HCT116 (cell line): ENCODE measurements at regions not wholly inside any gene's neighbourhood (a gene's known extent, or its start where the extent isn't known, plus 50 kb on each side); places are given as distances from the start of the nearest gene placed in this dataset.
"Not testable (repeated sequence)": the region's sequence is repeated elsewhere in the genome, so short reads cannot be mapped to it uniquely, and the experiment has no call there.

Source experiments
- ATAC-seq: fragments of 200-7000 bp; cut with Tn5 transposase; 2 replicates; pipeline ENCODE4 v1.9.1; 2020; ENCODE audit warnings: mild to moderate bottlenecking, moderate library complexity
- BruUV-seq: library from RNA; stranded (reverse); fragments of 400-500 nt; replicated peaks from 2 replicates; lab custom pipeline; 2021; lab: Mats Ljungman, UMichigan
- CTCF ChIA-PET: fragments of 300-600 bp; sonication (Branson Sonifier 250); formaldehyde crosslinking; loops from one replicate; lab custom pipeline; 2021; ENCODE audit warnings: antibody characterized with exemption; lab: Charles Lee
- POLR2A ChIA-PET: fragments of 300-600, 350-600 bp; sonication (Branson Sonifier 250); formaldehyde crosslinking; loops from one replicate; lab custom pipeline; 2021; ENCODE audit warnings: antibody characterized with exemption; lab: Charles Lee
- RAD21 ChIA-PET, 2 experiments: fragments of 300-600 bp; sonication (Branson Sonifier 250); formaldehyde crosslinking; loops; one replicate each; lab custom pipeline; 2023; ENCODE audit warnings: low total read pairs in 2 of 2; ENCODE audit not compliant: uncharacterized antibody in 2 of 2, unreplicated experiment in 2 of 2, low non-redundant PET in 1 of 2; lab: Charles Lee
- DNase-seq: peaks from one replicate; pipeline ENCODE4 v3.0.0-alpha.2; 2010; ENCODE audit warnings: low read depth, low spot score
- H2AFZ ChIP-seq: fragments of 200-600 bp; shearing (Covaris generic), sonication (generic); 2 replicates; pipeline ENCODE4 v1.6.1; 2017; ENCODE audit warnings: low read depth, mixed run types, mixed read lengths, antibody characterized with exemption, low read length; ENCODE audit not compliant: poor library complexity, severe bottlenecking
- H3K27ac ChIP-seq: 2 replicates; pipeline ENCODE4 v1.5.1; 2012; ENCODE audit warnings: low read depth, low read length
- H3K27me3 ChIP-seq: fragments of 200-600 bp; sonication (generic); 2 replicates; pipeline ENCODE4 v1.6.1; 2016; ENCODE audit warnings: mixed run types, low read length, mixed read lengths; ENCODE audit not compliant: insufficient read depth
- H3K36me3 ChIP-seq, 2 experiments: fragments of 200-500 bp in 1 of 2; fragments of 200-600 bp in 1 of 2; sonication (Bioruptor generic) in 1 of 2; sonication (generic) in 1 of 2; 2 replicates each; pipeline versions ENCODE4 v1.5.1 to v1.6.1; 2014 to 2016; ENCODE audit warnings: low read length in 2 of 2, inconsistent platforms in 1 of 2, mixed read lengths in 1 of 2, mixed run types in 1 of 2; ENCODE audit not compliant: insufficient read depth in 2 of 2, control insufficient read depth in 1 of 2
- H3K4me1 ChIP-seq, 2 experiments: fragments of 200-600 bp in 1 of 2; sonication (generic) in 1 of 2; 2 replicates each; pipeline versions ENCODE4 v1.5.1 to v1.6.1; 2012 to 2017; ENCODE audit warnings: low read length in 2 of 2, inconsistent platforms in 1 of 2, mild to moderate bottlenecking in 1 of 2, mixed read lengths in 1 of 2, mixed run types in 1 of 2, moderate library complexity in 1 of 2; ENCODE audit not compliant: insufficient read depth in 2 of 2, control insufficient read depth in 1 of 2
- H3K4me2 ChIP-seq: fragments of 200-600 bp; sonication (generic); 2 replicates; pipeline ENCODE4 v1.6.1; 2017; ENCODE audit warnings: mixed run types, low read length, mixed read lengths
- H3K4me3 ChIP-seq, 2 experiments: fragments of 200-600 bp in 1 of 2; sonication (generic) in 1 of 2; replicated peaks in 1 of 2; 2 replicates each; pipeline ENCODE4 v1.5.1; 2011 to 2016; ENCODE audit warnings: low read length in 2 of 2, control low read depth in 1 of 2, low read depth in 1 of 2, mild to moderate bottlenecking in 1 of 2, mixed read lengths in 1 of 2, mixed run types in 1 of 2
- H3K79me2 ChIP-seq: fragments of 200-600 bp; sonication (generic); 2 replicates; pipeline ENCODE4 v1.6.1; 2017; ENCODE audit warnings: mild to moderate bottlenecking, mixed run types, low read length, moderate library complexity, mixed read lengths; ENCODE audit not compliant: insufficient read depth
- H3K9ac ChIP-seq: fragments of 200-600 bp; sonication (generic); 2 replicates; pipeline ENCODE4 v1.6.1; 2016; ENCODE audit warnings: low read length, mixed read lengths
- H3K9me2 ChIP-seq: fragments of 200-600 bp; sonication (generic), shearing (Covaris generic); 2 replicates; pipeline ENCODE4 v1.6.1; 2017; ENCODE audit warnings: mixed run types, mild to moderate bottlenecking, moderate library complexity; ENCODE audit not compliant: insufficient read depth
- H3K9me3 ChIP-seq, 2 experiments: fragments of 200-500 bp in 1 of 2; fragments of 200-600 bp in 1 of 2; sonication (Bioruptor generic) in 1 of 2; sonication (generic) in 1 of 2; 2 replicates each; pipeline ENCODE4 v1.6.1; 2014 to 2017; ENCODE audit warnings: low read length in 2 of 2, mixed read lengths in 2 of 2, inconsistent platforms in 1 of 2, low read depth in 1 of 2, mild to moderate bottlenecking in 1 of 2, mixed run types in 1 of 2, moderate library complexity in 1 of 2; ENCODE audit not compliant: control insufficient read depth in 1 of 2, insufficient read depth in 1 of 2
- H4K20me1 ChIP-seq: fragments of 200-600 bp; sonication (generic), shearing (Covaris generic); 2 replicates; pipeline ENCODE4 v1.6.1; 2017; ENCODE audit warnings: mixed run types, mild to moderate bottlenecking, moderate library complexity; ENCODE audit not compliant: insufficient read depth
- RAD21 ChIP-seq: IDR thresholded peaks from 2 replicates; pipeline ENCODE4 v1.6.1; 2012; ENCODE audit warnings: low read depth, mild to moderate bottlenecking
- intact Hi-C: fragments of 100-400 bp; cut with micrococcal nuclease; formaldehyde crosslinking; loops from 2 replicates; pipeline ENCODE4 v1.10.0; 2022
- TF ChIP-seq, protein P1 (sequence below): IDR thresholded peaks from 2 replicates; pipeline ENCODE4 v1.6.1; 2012
- TF ChIP-seq, protein P2 (sequence below): IDR thresholded peaks from 2 replicates; pipeline ENCODE4 v1.6.1; 2012; ENCODE audit warnings: low read depth
- TF ChIP-seq, protein P3 (sequence below), 3 experiments: fragments of 200-600 bp in 1 of 3; sonication (generic) in 1 of 3; IDR thresholded peaks in 2 of 3; conservative IDR thresholded peaks in 1 of 3; 2 replicates each; pipeline ENCODE4 v1.5.1; 2012 to 2017; ENCODE audit warnings: low read depth in 2 of 3, low read length in 2 of 3, antibody characterized with exemption in 1 of 3, borderline replicate concordance in 1 of 3, control low read depth in 1 of 3, mild to moderate bottlenecking in 1 of 3, mixed read lengths in 1 of 3, mixed run types in 1 of 3, moderate library complexity in 1 of 3; ENCODE audit not compliant: insufficient read depth in 1 of 3

DNA sequence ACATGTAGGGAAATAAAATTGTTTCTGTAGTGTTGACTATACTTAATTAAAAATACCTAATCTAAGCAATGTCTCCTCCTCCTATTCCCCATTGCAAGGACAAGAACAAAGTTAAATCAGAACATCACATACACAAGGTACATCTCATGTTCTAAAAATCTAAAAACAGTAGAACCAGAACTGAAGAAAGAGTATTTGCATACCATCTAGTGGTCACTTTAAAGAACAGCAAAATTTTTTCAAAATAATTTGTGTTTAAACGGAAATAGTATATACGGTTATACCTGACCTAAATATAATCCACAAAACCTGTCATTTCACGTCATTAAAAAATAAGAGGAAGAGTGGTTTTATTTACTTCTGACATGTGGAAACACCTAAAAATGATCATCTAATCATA lies 294.3 kb upstream of the KCNH7 start:
- peak; percentile 4 for DNase-seq
- intact Hi-C loops, result loop anchor here (1.0 kb wide), 1 partner anchor 243 kb away; no protein-coding TSS in a partner anchor
- ChIA-PET RAD21 (no interaction called here), CTCF (interaction anchor here (1.1 to 1.2 kb wide), 2 partner anchors 241 to 244 kb away, joined by 3 to 4 read pairs; no protein-coding TSS in a partner anchor), POLR2A (no interaction called here)
- ATAC-seq, result no peak
- Histone ChIP-seq H3K4me3 (no peak overlapping the region), H3K27ac (no peak overlapping the region), H2AFZ (no peak overlapping the region), H3K79me2 (no peaks in the 10 kb centered on the region), H3K4me2 (no peak overlapping the region), H3K4me1 (no peaks in the 10 kb centered on the region), H4K20me1 (no peaks in the 10 kb centered on the region), H3K9ac (no peak overlapping the region), H3K9me3 (no peaks in the 10 kb centered on the region)
- TF ChIP-seq, protein P1, sequence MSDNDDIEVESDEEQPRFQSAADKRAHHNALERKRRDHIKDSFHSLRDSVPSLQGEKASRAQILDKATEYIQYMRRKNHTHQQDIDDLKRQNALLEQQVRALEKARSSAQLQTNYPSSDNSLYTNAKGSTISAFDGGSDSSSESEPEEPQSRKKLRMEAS, result no peak
- TF ChIP-seq, protein P2, sequence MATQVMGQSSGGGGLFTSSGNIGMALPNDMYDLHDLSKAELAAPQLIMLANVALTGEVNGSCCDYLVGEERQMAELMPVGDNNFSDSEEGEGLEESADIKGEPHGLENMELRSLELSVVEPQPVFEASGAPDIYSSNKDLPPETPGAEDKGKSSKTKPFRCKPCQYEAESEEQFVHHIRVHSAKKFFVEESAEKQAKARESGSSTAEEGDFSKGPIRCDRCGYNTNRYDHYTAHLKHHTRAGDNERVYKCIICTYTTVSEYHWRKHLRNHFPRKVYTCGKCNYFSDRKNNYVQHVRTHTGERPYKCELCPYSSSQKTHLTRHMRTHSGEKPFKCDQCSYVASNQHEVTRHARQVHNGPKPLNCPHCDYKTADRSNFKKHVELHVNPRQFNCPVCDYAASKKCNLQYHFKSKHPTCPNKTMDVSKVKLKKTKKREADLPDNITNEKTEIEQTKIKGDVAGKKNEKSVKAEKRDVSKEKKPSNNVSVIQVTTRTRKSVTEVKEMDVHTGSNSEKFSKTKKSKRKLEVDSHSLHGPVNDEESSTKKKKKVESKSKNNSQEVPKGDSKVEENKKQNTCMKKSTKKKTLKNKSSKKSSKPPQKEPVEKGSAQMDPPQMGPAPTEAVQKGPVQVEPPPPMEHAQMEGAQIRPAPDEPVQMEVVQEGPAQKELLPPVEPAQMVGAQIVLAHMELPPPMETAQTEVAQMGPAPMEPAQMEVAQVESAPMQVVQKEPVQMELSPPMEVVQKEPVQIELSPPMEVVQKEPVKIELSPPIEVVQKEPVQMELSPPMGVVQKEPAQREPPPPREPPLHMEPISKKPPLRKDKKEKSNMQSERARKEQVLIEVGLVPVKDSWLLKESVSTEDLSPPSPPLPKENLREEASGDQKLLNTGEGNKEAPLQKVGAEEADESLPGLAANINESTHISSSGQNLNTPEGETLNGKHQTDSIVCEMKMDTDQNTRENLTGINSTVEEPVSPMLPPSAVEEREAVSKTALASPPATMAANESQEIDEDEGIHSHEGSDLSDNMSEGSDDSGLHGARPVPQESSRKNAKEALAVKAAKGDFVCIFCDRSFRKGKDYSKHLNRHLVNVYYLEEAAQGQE, result no peak
- TF ChIP-seq RAD21, result peak; percentile 62
- TF ChIP-seq, protein P3, sequence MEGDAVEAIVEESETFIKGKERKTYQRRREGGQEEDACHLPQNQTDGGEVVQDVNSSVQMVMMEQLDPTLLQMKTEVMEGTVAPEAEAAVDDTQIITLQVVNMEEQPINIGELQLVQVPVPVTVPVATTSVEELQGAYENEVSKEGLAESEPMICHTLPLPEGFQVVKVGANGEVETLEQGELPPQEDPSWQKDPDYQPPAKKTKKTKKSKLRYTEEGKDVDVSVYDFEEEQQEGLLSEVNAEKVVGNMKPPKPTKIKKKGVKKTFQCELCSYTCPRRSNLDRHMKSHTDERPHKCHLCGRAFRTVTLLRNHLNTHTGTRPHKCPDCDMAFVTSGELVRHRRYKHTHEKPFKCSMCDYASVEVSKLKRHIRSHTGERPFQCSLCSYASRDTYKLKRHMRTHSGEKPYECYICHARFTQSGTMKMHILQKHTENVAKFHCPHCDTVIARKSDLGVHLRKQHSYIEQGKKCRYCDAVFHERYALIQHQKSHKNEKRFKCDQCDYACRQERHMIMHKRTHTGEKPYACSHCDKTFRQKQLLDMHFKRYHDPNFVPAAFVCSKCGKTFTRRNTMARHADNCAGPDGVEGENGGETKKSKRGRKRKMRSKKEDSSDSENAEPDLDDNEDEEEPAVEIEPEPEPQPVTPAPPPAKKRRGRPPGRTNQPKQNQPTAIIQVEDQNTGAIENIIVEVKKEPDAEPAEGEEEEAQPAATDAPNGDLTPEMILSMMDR (IDR thresholded peaks at IDR 0.05 in 2 of 3, conservative IDR thresholded peaks at IDR 0.05 in 1 of 3; ENCODE audit: borderline replicate concordance in 1 of 3, insufficient read depth in 1 of 3, low read depth in 2 of 3, low read length in 2 of 3), result peak; percentile 32 to 62 (median 38); a peak in 4 of 6 replicates
- TF ChIP-seq, all 23 proteins: peak for 2
- Histone ChIP-seq H3K9me2 (no peaks in the 10 kb centered on the region), H3K36me3 (no peaks in the 10 kb centered on the region), H3K27me3 (no peaks in the 10 kb centered on the region; the same call in 1 of the 2 replicates)
- no TSS peak for BruUV-seq

DNA sequence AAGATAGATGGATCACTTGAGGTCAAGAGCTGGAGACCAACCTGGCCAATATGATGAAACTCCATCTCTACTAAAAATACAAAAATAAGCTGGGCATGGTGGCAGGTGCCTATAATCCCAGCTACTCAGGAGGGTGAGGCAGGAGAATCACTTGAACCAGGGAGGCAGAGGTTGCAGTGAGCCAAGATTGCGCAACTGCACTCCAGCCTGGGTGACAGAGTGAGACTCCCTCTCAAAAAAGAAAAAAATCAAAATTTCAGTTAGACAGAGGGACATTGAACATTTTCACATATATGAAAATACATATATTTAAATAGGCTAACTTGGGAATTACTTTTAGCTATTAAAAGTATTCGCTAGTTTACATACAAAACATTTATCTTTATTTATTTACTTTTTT lies 293.6 kb upstream of the KCNH7 start:
- intact Hi-C loops, result not testable (repeated sequence)

More for the DNA sequence above, 293.6 kb upstream of the KCNH7 start:
- H3K9me2 ChIP-seq, H3K9me3 ChIP-seq, H3K4me1 ChIP-seq, POLR2A ChIA-PET, DNase-seq, ATAC-seq, H3K9ac ChIP-seq, H3K4me3 ChIP-seq, H3K4me2 ChIP-seq, H4K20me1 ChIP-seq, H3K27ac ChIP-seq, H2AFZ ChIP-seq, RAD21 ChIA-PET, H3K27me3 ChIP-seq, H3K36me3 ChIP-seq, BruUV-seq, H3K79me2 ChIP-seq: not testable (repeated sequence)
- CTCF ChIA-PET, result interaction anchor here (0.6 to 1.2 kb wide), 3 partner anchors 241 to 1453 kb away, joined by 3 to 4 read pairs (median 4); no protein-coding TSS in a partner anchor
